ENCODE measurements at regions not wholly inside any gene's neighbourhood (a gene's known extent, or its start where the extent isn't known, plus 50 kb on each side); places are given as distances from the start of the nearest gene placed in this dataset.
A peak's percentile ranks its signal among the peaks of the same experiment; 100 is the strongest.

- H3K4me3 ChIP-seq (ENCODE audit: low read depth, low read length) = no peak overlapping the region
- no peak for TF ChIP-seq CTCF (IDR thresholded peaks at IDR 0.05; ENCODE audit: low read depth, low read length, missing control alignments)
- DNase-seq (ENCODE audit: low read depth) = no peak
Measured at GRCh38 chr13:99768986-99769385, 202.6 kb downstream of the ZIC5 start.

- no peak overlapping the region for H3K4me3 ChIP-seq (ENCODE audit: low read depth, low read length)
- TF ChIP-seq CTCF (IDR thresholded peaks at IDR 0.05; ENCODE audit: low read depth, low read length, missing control alignments) = peak; percentile 20
- no peak for DNase-seq (ENCODE audit: low read depth)
Measured at GRCh38 chr13:99766641-99767045, 204.9 kb downstream of the ZIC5 start.

GRCh38 chr13:99765869-99766268 is 205.7 kb downstream of the ZIC5 start:
- DNase-seq (ENCODE audit: low read depth) = no peak

GRCh38 chr13:99760456-99760855 is 211.1 kb downstream of the ZIC5 start:
- no peak overlapping the region for H3K4me3 ChIP-seq (ENCODE audit: low read depth, low read length)
- no peak for DNase-seq (ENCODE audit: low read depth)
- TF ChIP-seq CTCF (IDR thresholded peaks at IDR 0.05; ENCODE audit: low read depth, low read length, missing control alignments) = no peak

More at GRCh38 chr13:99765869-99766268, 205.7 kb downstream of the ZIC5 start:
- no peak overlapping the region for H3K4me3 ChIP-seq (ENCODE audit: low read depth, low read length)
- TF ChIP-seq CTCF (IDR thresholded peaks at IDR 0.05; ENCODE audit: low read depth, low read length, missing control alignments) = no peak

GRCh38 chr13:99759163-99759552 is 212.4 kb downstream of the ZIC5 start:
- TF ChIP-seq CTCF (IDR thresholded peaks at IDR 0.05; ENCODE audit: low read depth, low read length, missing control alignments) = no peak
- H3K4me3 ChIP-seq (ENCODE audit: low read depth, low read length) = no peak overlapping the region
- no peak for DNase-seq (ENCODE audit: low read depth)

GRCh38 chr13:99758460-99759162 is 213.0 kb downstream of the ZIC5 start:
- DNase-seq (ENCODE audit: low read depth) = no peak
- TF ChIP-seq CTCF (IDR thresholded peaks at IDR 0.05; ENCODE audit: low read depth, low read length, missing control alignments) = no peak
- H3K4me3 ChIP-seq (ENCODE audit: low read depth, low read length) = no peak overlapping the region
